Activated CD4-positive, alpha-beta T cell treated with anti-CD3 and anti-CD28 coated beads for 4 hours (primary cell): ENCODE measurements at regions not wholly inside any gene's neighbourhood (a gene's known extent, or its start where the extent isn't known, plus 50 kb on each side); places are given as distances from the start of the nearest gene placed in this dataset.
A peak's percentile ranks its signal among the peaks of the same experiment; 100 is the strongest.

Experiments
- DNase-seq, 2 donors: peaks; one replicate each; pipeline ENCODE4 v3.0.0-alpha.2; 2020

DNA sequence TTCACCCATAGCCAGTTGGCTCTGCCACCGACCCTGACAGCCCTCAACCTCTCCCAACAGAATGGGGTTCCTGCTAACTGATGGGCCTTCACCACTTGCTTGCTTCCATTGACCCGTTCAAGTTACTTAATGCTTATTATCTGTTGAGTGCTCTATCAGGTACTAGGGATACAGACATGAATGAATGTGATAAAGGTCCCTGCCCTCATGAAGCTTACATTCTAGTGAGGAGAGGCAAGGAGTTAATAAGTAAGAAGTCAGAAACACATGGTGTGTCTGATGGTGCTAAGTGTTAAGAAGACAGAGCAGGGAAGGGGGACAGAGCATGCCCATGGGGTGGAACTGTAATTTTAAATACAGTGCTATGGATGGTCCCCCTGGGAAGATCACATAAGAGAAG, 107.5 kb upstream of the JUN start:
- DNase-seq = no peak

DNA sequence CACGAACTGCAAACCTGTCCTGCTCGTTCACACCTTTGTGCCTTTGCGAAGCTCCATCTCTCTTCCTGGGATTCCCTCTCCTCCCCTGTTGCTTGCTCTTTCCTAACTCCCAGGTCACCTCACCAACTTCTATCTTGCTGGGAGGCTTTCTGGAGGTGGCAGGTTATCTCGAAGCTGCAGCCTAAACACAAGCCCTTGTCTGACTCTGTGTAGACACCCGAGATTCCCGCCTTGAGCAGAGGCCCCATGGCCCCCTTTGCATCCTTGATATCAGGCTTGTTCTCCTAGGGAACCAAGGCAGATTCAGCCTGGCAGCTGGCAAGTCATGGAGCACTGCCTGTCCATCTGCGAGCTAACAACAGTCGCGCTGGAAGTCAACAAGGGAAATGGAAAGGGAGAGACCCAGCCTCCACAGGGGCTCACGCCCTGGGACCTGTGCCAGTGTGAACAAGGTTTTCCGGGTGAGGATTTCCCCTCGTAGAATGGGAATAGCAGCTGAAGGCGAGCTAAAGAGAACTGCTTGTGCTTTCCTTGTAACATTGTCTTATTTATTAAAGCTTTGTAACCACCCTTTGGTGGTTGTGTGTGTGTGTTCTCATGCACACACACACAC, 109.5 kb upstream of the JUN start:
- DNase-seq = no peak

DNA sequence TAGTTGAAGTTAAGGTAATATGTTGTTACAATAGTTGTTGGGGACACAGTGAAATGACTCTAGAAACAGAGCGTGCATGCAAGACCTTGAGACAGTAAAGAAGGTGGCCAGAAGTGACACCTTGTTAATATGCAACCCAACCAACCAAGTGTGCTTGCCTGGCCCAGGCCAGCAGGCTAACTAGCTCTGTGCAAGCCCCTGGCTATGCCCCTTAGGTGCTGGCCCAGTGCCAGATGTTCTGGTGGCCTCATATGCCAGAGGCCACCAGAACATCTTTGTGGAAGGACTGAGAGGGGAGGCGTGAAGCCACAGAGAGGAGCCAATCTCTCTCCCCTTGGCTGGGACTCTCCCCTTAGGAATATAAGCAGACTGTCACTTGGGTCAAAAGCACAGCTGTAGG, 111.2 kb upstream of the JUN start:
- no peak for DNase-seq

DNA sequence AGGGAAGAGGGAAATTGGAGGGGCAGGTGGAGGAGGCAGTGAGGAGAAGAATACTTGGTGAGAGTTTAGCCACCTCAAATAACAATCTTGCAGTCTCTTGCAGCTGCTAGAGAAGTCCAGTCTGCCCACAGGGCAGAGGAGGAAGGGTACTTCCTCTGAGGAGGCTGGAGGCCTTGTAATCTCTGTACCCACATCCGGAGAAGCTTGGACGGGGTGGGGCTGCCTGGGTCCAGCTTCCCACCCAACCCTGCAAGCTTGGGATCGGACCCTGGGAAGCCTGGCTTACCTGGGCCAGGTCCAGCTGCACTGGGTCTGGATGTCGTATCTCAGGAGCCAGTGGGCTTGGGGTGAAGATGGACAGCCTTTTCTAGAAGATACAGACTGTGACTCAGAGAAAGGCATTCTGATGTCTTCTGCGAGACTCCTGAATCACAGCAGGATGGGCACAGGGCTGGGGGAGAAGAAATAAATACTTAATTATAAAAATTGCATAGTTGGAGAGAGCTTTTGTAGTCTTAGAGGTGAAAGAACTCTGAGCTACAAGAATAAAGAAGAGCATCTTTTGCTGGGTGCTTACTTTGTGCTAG, 111.8 kb upstream of the JUN start:
- DNase-seq = no peak

- no peak for DNase-seq
These were observed 112.7 kb upstream of the JUN start for GRCh38 chr1:58896246-58897183.

DNA sequence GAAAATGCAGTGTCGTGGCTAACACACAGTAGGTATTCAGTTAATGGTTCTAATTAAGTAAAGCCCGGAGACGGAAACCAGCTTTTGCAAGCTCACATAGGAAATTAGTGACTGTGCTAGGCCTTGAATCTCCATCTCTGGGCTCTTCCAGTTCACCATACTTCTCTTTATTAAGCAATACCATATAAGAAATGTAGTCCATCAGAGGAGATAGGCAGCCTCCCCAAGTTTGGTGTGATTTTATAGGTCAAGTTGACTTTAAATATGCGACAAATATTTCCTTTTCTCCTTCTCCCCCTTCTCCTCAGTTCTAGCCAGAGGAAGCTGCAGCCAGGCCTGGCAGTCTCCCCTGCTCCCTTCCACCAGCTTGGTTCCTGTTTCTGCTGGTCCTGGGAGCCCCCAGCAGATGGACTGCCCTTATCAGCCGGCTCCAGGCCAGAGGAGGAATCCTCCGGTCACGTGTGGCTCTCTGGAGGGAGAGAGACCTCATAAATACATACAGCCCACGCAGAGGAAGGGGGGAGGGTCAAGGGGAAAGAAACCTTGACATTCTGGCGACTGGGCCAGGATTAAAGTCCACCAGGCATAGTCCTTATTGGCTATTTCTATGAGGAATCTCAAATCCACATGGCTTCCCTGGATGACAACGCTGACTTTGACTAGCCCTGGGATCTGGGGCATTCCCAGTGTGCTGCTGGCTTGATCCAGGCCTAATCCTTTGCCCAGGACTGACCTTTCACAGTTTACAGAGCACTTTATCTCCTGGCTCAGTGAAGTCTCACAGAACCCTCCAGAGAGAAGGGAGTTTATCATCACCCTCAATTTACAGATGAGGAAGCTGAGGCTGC, 115.1 kb upstream of the JUN start:
- DNase-seq = no peak

DNA sequence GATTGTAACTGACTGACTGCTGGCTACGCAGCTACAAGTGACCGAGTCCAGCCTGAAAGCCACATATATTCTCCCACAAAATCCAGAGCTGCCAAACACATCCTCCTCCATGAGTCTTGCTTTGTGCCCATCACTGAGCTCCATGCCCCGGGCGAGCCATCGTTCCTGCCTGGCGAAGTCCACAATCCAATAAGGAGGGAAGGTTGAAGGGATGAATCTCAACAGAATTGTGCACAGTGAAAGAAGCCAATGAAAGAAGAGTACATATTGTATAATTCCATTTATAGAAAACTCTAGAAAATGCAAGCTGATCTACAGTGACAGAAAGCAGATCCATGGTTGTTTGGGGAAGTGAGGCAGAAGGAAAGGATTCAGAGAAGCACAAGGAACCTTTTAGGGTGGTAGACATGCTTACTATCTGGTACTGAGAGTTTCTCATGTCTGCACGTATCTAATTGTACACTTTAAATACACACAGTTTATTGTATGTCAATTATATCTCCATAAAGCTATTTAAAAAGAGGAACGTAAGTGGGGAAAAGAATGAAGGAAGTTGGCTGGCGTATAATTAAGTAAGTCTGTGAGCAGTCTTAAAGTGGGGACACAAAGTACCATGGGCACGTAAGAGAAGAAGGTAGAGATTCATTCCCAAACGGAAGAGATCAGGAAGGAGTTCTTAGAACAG, 115.9 kb upstream of the JUN start:
- no peak for DNase-seq

- DNase-seq = no peak
These were observed 116.5 kb upstream of the JUN start for GRCh38 chr1:58900396-58900795.

GRCh38 chr1:58901008-58901407, 117.2 kb upstream of the JUN start:
- no peak for DNase-seq

DNA sequence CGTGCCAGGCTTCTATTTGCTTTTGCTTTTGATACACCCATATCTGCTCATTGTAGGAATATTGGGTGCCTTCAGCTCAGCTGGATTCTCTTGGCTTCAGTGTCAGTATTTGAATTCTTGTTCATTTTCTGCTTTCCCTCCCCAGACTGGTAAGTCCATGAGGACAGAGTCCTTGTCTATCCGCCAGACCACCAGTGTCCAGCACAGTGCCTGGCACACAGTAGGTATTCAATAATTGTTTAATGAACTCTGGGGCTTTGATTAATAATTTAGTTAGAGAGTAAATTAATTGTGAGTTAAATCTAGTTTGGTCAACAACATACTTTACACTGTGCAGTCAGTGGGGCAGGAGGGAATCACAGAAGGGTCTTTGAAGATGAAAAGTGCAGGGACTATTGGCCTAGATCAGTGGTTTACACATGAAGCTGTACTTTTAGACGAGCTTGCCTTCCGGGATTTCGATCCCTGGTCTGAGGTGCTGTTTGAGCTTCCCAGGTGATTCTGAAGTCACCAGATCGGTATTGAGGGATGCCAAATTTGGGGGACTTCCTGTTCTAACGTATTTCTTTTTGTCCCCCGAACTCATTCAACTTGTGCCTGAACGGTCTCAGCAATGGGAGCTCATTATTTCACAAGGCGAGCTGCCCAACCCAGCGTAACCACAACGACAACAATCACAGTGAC, 119.1 kb upstream of the JUN start:
- DNase-seq = no peak

GRCh38 chr1:58903514-58904298, 119.9 kb upstream of the JUN start:
- peak; percentile 77 to 80 for DNase-seq

GRCh38 chr1:58904299-58905125, 120.7 kb upstream of the JUN start:
- no peak for DNase-seq

DNA sequence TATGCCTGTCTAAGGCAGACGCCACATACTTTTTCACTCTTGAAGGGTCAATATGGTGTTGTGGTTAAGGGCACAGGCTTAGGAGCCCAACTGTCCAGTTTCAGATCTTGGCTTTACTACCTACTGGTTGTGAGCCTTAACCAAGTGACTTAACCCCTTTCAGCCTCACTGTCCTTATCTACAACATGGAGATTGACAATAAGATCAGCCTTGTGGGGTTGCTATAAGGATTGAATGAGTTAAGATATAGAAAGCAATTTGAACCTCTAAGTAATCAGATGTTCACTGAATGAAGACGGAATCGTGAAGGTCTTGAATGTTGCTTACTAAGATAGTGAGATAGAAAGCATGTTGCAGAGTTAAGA, 121.3 kb upstream of the JUN start:
- no peak for DNase-seq

DNA sequence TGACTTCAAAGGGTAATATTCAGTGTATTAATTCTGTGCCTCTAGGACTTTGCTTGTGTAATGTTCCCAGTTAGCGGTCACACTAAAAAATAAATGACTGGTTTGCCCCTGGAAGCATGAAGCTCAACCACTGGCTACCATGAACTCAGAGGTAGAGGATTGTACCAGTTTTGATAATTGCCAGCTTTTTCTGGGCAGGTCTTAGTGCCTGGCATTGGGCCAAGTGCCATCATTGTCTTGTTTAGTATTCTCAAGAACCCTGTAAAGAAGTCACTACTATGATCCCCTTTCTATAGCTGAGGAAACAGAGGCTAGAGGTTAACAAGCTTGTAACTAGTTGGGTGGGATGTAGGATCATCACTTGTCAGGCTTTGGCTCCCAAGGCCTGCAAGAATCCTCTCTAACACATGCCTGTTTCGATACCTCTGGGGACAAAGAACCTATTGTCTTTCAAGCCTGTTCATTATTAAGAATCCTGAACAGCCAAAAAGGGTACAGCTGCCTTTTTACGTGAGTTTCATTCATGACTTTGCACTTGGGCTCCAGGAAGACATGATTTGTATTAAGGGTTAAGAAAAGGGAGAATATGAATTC, 121.9 kb upstream of the JUN start:
- no peak for DNase-seq

- no peak for DNase-seq
These were observed 123.6 kb upstream of the JUN start for GRCh38 chr1:58907398-58907797.

GRCh38 chr1:58908561-58909560, 125.0 kb upstream of the JUN start:
- DNase-seq = no peak

- DNase-seq = no peak
These were observed 126.3 kb upstream of the JUN start for GRCh38 chr1:58909914-58910681.
